GM18951 (cell line): ENCODE measurements at regions not wholly inside any gene's neighbourhood (a gene's known extent, or its start where the extent isn't known, plus 50 kb on each side); places are given as distances from the start of the nearest gene placed in this dataset.

Source experiments
- POLR2A ChIP-seq: IDR thresholded peaks from 4 replicates; pipeline ENCODE4 v1.6.1; 2011; ENCODE audit warnings: mild to moderate bottlenecking; ENCODE audit not compliant: insufficient read length, insufficient read depth; ENCODE audit errors: extremely low read depth
- in situ Hi-C: fragments of 300-500 bp; cut with MboI; formaldehyde crosslinking; loops from one replicate; pipeline ENCODE4 v1.12.0; 2022; ENCODE audit warnings: low sequenced_read_pairs, mixed read lengths, inconsistent platforms; ENCODE audit not compliant: unreplicated experiment

- in situ Hi-C loops = no loop called here
- TF ChIP-seq POLR2A = no peak
Observed at GRCh38 chr16:85508388-85508787, 104.7 kb upstream of the GSE1 start.

- no peak for TF ChIP-seq POLR2A
- in situ Hi-C loops = no loop called here
Observed at GRCh38 chr16:85508993-85509392, 104.1 kb upstream of the GSE1 start.

GRCh38 chr16:85510041-85510659, 103.0 kb upstream of the GSE1 start:
- TF ChIP-seq POLR2A = no peak
- in situ Hi-C loops = no loop called here

GRCh38 chr16:85511938-85512807, 100.9 kb upstream of the GSE1 start:
- no peak for TF ChIP-seq POLR2A
- in situ Hi-C loops = no loop called here

- no peak for TF ChIP-seq POLR2A
- in situ Hi-C loops = no loop called here
Observed at GRCh38 chr16:85512808-85513115, 100.4 kb upstream of the GSE1 start.

GRCh38 chr16:85513180-85513579, 99.9 kb upstream of the GSE1 start:
- in situ Hi-C loops = no loop called here
- TF ChIP-seq POLR2A = no peak

GRCh38 chr16:85513649-85514048, 99.5 kb upstream of the GSE1 start:
- in situ Hi-C loops = no loop called here
- TF ChIP-seq POLR2A = no peak

GRCh38 chr16:85514295-85514597, 98.9 kb upstream of the GSE1 start:
- no peak for TF ChIP-seq POLR2A
- in situ Hi-C loops = no loop called here

- no peak for TF ChIP-seq POLR2A
- in situ Hi-C loops = no loop called here
Observed at GRCh38 chr16:85514598-85515318, 98.4 kb upstream of the GSE1 start.

- in situ Hi-C loops = no loop called here
- TF ChIP-seq POLR2A = no peak
Observed at GRCh38 chr16:85515319-85515745, 97.8 kb upstream of the GSE1 start.

- in situ Hi-C loops = no loop called here
- no peak for TF ChIP-seq POLR2A
Observed at GRCh38 chr16:85515830-85516397, 97.2 kb upstream of the GSE1 start.

GRCh38 chr16:85517154-85517553, 96.0 kb upstream of the GSE1 start:
- in situ Hi-C loops = no loop called here

GRCh38 chr16:85517563-85518179, 95.5 kb upstream of the GSE1 start:
- in situ Hi-C loops = no loop called here
- no peak for TF ChIP-seq POLR2A

More at GRCh38 chr16:85517154-85517553, 96.0 kb upstream of the GSE1 start:
- no peak for TF ChIP-seq POLR2A
